Left lung (tissue), 4 donors: ENCODE measurements at regions not wholly inside any gene's neighbourhood (a gene's known extent, or its start where the extent isn't known, plus 50 kb on each side); places are given as distances from the start of the nearest gene placed in this dataset.

Source experiments
- ATAC-seq: fragments of 200-7000 bp; cut with Tn5 transposase; one replicate; pipeline ENCODE4 v1.9.1; 2020; ENCODE audit warnings: moderate library complexity
- DNase-seq, 4 donors: peaks; one replicate each; pipeline ENCODE4 v3.0.0-alpha.2; 2013 to 2020
- H3K27ac ChIP-seq, 2 donors: fragments of 200-600 bp; sonication (generic) in 1 of 2; one replicate each; pipeline versions ENCODE4 v1.5.0 to v1.8.0; 2020 to 2021
- H3K27me3 ChIP-seq, 2 donors: fragments of 200-600 bp; sonication (generic) in 1 of 2; one replicate each; pipeline versions ENCODE4 v1.5.0 to v1.8.0; 2020 to 2021
- H3K36me3 ChIP-seq, 2 donors: fragments of 200-600 bp; sonication (generic) in 1 of 2; one replicate each; pipeline versions ENCODE4 v1.5.0 to v1.8.0; 2020 to 2021
- H3K4me1 ChIP-seq, 2 donors: fragments of 200-600 bp; one replicate each; pipeline ENCODE4 v1.8.0; 2021
- H3K4me3 ChIP-seq, 2 donors: fragments of 200-600 bp; sonication (generic) in 1 of 2; one replicate each; pipeline versions ENCODE4 v1.5.0 to v1.8.0; 2020 to 2021; ENCODE audit warnings: mild to moderate bottlenecking in 1 of 2
- H3K9me3 ChIP-seq, 2 donors: fragments of 200-600 bp; sonication (generic) in 1 of 2; one replicate each; pipeline versions ENCODE4 v1.5.0 to v1.8.0; 2020 to 2021
- intact Hi-C, 2 donors: fragments of 100-400 bp; cut with DNase I; formaldehyde crosslinking; loops; one replicate each; pipeline versions ENCODE4 v1.11.2 to v1.14.2; 2022
- TF ChIP-seq, protein P1 (sequence below), 2 donors: fragments of 200-600 bp; sonication (generic) in 1 of 2; IDR thresholded peaks; one replicate each; pipeline versions ENCODE4 v1.5.0 to v1.8.0; 2021; ENCODE audit warnings: antibody characterized with exemption in 2 of 2
- donor health status: DM: no; HTN: yes; CAD: no.
- donor health status: DM: no; HTN: no; CAD: no.

DNA sequence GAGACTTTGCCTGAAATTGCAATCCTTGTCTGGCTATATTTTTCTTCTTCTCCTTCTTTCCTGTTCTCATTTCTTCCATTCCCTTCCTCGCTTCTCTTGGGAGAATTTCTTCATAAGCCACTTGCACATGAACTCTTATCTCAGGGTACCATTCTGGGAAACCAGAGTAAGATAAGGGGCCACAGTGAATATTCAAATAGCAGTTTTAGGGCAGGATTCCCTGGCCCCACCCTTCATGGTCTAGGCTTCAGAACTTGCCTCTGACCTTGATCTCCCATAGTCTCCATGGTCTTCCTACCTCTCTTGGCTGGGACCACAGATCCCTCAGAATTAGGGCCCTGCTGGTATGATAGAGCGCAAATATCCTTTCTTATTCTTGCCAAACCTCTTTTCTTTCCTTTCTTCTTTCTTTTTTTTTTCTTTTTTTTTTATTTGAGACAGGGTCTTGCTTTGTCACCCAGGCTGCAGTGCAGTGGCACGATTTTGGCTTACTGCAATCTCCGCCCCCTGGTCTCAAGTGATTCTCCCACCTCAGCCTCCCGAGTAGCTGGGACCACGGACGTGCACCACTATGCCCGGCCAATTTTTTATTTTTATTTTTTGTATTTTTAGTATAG is 123.0 kb upstream of the CITED2 start:
- H3K36me3 ChIP-seq, result no peaks in the 10 kb centered on the region
- no peaks in the 10 kb centered on the region for H3K27me3 ChIP-seq
- no peaks in the 10 kb centered on the region for H3K4me1 ChIP-seq
- no peak overlapping the region for H3K27ac ChIP-seq
- no peak for DNase-seq
- ATAC-seq, result no peak
- H3K4me3 ChIP-seq, result no peak overlapping the region
- no peaks in the 10 kb centered on the region for H3K9me3 ChIP-seq
- TF ChIP-seq, protein P1, sequence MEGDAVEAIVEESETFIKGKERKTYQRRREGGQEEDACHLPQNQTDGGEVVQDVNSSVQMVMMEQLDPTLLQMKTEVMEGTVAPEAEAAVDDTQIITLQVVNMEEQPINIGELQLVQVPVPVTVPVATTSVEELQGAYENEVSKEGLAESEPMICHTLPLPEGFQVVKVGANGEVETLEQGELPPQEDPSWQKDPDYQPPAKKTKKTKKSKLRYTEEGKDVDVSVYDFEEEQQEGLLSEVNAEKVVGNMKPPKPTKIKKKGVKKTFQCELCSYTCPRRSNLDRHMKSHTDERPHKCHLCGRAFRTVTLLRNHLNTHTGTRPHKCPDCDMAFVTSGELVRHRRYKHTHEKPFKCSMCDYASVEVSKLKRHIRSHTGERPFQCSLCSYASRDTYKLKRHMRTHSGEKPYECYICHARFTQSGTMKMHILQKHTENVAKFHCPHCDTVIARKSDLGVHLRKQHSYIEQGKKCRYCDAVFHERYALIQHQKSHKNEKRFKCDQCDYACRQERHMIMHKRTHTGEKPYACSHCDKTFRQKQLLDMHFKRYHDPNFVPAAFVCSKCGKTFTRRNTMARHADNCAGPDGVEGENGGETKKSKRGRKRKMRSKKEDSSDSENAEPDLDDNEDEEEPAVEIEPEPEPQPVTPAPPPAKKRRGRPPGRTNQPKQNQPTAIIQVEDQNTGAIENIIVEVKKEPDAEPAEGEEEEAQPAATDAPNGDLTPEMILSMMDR (IDR thresholded peaks at IDR 0.05), result no peak
- intact Hi-C loops, result no loop called here

DNA sequence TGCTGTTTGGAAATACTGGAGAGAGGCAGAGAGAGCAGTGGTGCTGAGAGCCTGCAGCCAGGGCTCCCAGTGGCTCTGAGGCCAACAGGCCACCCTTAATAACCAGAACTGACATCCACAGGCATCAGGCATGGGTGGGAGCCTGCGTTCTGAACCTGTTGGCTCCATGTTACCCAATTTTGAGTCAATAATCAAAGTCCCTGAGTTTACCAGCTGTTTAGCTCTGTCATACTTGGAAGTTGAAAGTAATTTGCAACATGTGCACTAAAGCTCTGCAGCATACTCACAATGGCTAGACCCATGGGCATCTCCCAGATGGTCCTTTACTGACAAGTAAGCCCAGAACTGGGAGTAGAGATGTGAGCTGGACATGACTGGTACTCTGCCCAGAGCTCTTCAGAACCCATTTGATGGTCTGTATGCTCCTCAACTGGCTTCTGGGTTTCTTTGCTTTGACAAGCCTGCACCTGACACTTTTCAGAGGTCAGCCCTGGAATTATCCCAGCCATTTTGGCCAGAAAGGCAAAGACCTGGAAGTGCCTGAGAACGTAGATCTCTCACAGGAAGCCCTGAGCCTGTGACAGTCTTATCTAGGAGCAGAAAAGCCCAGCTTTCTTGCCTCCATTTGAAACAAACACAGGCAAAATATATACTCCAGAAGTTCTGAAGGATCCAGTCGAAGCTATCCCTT is 122.4 kb upstream of the CITED2 start:
- Histone ChIP-seq H3K9me3 (no peaks in the 10 kb centered on the region), H3K27me3 (no peaks in the 10 kb centered on the region), H3K4me3 (no peak overlapping the region), H3K4me1 (no peaks in the 10 kb centered on the region), H3K36me3 (no peaks in the 10 kb centered on the region), H3K27ac (no peak overlapping the region)
- TF ChIP-seq, protein P1 (IDR thresholded peaks at IDR 0.05), result no peak
- intact Hi-C loops, result no loop called here
- DNase-seq (no peak), ATAC-seq (no peak)

DNA sequence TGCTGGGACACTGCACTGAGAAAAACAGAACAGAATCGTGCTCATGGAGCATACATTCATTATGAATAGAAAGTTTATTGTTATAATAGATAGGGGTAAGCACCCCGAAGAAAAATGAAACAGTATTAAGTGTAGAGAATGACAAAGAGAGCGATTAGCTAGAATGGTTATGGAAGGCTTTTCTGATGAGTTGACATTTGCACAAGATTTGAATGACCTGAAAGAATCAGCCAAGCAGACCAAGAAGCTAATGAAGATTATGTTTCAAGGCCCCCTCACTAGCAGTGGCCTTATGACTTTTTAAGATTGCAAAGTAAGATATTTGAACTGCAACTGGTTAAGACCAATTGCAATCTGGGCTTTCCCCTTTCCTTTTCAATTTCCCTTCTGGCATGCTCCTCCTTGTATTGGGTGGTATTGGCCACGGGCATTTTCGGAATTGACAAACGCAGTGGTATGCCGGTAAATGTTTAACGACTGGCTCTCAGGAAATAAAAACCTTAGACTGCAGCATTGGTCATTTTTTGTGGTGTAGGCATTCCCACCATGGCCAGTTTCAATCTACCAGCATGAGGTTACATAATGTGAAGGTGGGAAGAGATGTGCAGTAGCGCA is 120.0 kb upstream of the CITED2 start:
- ATAC-seq (no peak), DNase-seq (no peak)
- Histone ChIP-seq H3K4me3 (no peak overlapping the region), H3K9me3 (no peaks in the 10 kb centered on the region), H3K27me3 (no peaks in the 10 kb centered on the region), H3K4me1 (peaks cover 0 to 8% of the 10 kb centered on the region in 2 donors), H3K36me3 (no peaks in the 10 kb centered on the region), H3K27ac (no peak overlapping the region)
- intact Hi-C loops, result no loop called here
- TF ChIP-seq, protein P1 (IDR thresholded peaks at IDR 0.05), result no peak

DNA sequence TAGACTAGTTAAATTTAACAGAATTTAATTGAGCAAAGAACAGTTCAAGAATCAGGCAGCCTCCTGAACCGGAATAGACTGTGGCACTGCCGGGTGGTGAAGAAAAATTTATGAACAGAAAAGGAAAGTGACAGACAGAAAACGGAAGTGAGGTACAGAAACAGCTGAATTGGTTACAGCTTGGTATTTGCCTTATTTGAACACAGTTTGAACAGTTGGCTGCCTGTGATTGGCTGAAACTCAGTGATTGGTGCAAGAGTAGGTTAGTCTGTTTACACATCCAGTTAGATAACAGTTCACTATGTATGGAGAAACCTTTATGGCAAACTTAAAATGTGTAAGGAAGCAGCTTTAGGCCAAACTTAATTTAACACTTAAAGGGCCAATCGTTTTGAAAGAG is 116.0 kb upstream of the CITED2 start:
- DNase-seq (no peak), ATAC-seq (peak; percentile 27)
- no peaks in the 10 kb centered on the region for H3K27me3 ChIP-seq

GRCh38 chr6:139486476-139486799 is 112.0 kb upstream of the CITED2 start:
- DNase-seq (no peak), ATAC-seq (no peak)
- peaks cover 0 to 8% of the 10 kb centered on the region in 2 donors for H3K4me1 ChIP-seq
- no peaks in the 10 kb centered on the region for H3K36me3 ChIP-seq
- H3K27ac ChIP-seq, result no peak overlapping the region
- no peak overlapping the region for H3K4me3 ChIP-seq
- intact Hi-C loops, result no loop called here
- H3K9me3 ChIP-seq, result no peaks in the 10 kb centered on the region
- TF ChIP-seq, protein P1 (IDR thresholded peaks at IDR 0.05), result no peak
- no peaks in the 10 kb centered on the region for H3K27me3 ChIP-seq

More for the DNA sequence above, 116.0 kb upstream of the CITED2 start:
- TF ChIP-seq, protein P1 (IDR thresholded peaks at IDR 0.05), result no peak
- H3K4me3 ChIP-seq, result no peak overlapping the region
- H3K4me1 ChIP-seq, result peaks cover 0 to 8% of the 10 kb centered on the region in 2 donors
- no peaks in the 10 kb centered on the region for H3K9me3 ChIP-seq
- intact Hi-C loops, result no loop called here
- H3K27ac ChIP-seq, result peak overlapping the region in 1 of 2 donors; percentile 18
- H3K36me3 ChIP-seq, result no peaks in the 10 kb centered on the region
